Naive B cell (primary cell): ENCODE measurements at regions not wholly inside any gene's neighbourhood (a gene's known extent, or its start where the extent isn't known, plus 50 kb on each side); places are given as distances from the start of the nearest gene placed in this dataset.

Source experiments
- ATAC-seq, 2 donors: fragments of 150-1000 bp; cut with Tn5 transposase; 2 replicates each; pipeline ENCODE4 v1.10.0; 2021; ENCODE audit warnings: low read depth in 2 of 2, mild to moderate bottlenecking in 2 of 2, moderate library complexity in 2 of 2
- DNase-seq: peaks from one replicate; pipeline ENCODE4 v3.0.0; 2022
- H3K27ac Mint-ChIP-seq, 6 donors: one replicate each; pipeline ENCODE4 v1.8.0; 2020 to 2022; ENCODE audit warnings: mild to moderate bottlenecking in 6 of 6, mixed read lengths in 6 of 6, moderate library complexity in 5 of 6, inconsistent platforms in 2 of 6
- H3K27me3 Mint-ChIP-seq, 3 donors: one replicate each; pipeline ENCODE4 v1.8.0; 2021 to 2022; ENCODE audit warnings: mixed read lengths in 3 of 3, mild to moderate bottlenecking in 1 of 3
- H3K36me3 Mint-ChIP-seq, 2 donors: one replicate each; pipeline ENCODE4 v1.8.0; 2020 to 2022; ENCODE audit warnings: mixed read lengths in 2 of 2, inconsistent platforms in 1 of 2, mild to moderate bottlenecking in 1 of 2
- H3K4me1 Mint-ChIP-seq, 3 donors: one replicate each; pipeline ENCODE4 v1.8.0; 2020 to 2022; ENCODE audit warnings: mixed read lengths in 3 of 3, inconsistent platforms in 1 of 3, mild to moderate bottlenecking in 1 of 3, moderate library complexity in 1 of 3
- H3K4me3 Mint-ChIP-seq, 8 donors: one replicate each; pipeline ENCODE4 v1.8.0; 2020 to 2022; ENCODE audit warnings: mild to moderate bottlenecking in 8 of 8, mixed read lengths in 8 of 8, moderate library complexity in 8 of 8, inconsistent platforms in 2 of 8
- H3K9me3 Mint-ChIP-seq, 7 donors: one replicate each; pipeline ENCODE4 v1.8.0; 2020 to 2022; ENCODE audit warnings: mixed read lengths in 7 of 7, mild to moderate bottlenecking in 5 of 7, inconsistent platforms in 2 of 7, moderate library complexity in 1 of 7

DNA sequence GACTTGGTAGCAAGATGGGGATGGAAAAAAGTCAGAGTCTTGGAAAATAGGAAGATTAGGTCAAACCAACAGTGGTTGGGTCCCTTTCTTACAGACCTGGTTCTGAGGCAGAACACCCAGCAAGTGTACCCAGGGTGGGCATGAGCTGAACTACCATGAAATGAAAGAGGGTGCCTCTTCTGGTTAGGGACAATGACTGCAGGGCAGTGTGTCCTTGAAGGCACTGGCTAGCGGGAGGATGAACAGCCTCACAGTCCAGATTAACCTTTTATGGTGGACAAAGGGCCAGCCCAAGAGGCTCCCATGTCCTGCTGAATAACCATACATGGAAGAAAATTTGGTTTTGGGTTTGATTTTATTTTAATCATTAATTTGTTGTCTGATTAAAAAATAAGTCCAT lies 61.8 kb upstream of the CCDC85A start:
- Mint-ChIP-seq H3K36me3 (no peaks in the 10 kb centered on the region), H3K4me1 (no peaks in the 10 kb centered on the region), H3K4me3 (no peak overlapping the region), H3K9me3 (no peaks in the 10 kb centered on the region), H3K27ac (no peak overlapping the region), H3K27me3 (peaks cover 0 to 15% (median 10%) of the 10 kb centered on the region in 3 donors)
- DNase-seq (no peak), ATAC-seq (no peak)

DNA sequence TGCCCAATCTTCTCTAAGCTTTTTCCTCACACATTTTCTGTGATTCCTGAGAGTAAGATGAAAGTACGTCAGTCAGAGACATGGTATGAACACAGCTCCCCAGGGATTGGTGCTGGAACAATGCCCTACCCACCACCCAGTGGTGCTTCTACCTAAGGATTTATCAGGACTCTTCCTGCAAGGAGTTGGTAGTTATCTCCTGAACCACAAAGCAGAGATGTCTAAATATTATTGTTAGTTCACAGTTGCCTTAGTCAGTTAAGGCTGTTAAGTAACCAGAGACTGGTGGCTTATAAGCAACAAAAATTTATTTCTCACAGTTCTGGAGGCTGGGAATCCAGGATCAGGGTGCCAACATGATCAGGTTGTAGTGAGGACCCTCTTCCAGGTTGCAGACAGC lies 60.3 kb upstream of the CCDC85A start:
- Mint-ChIP-seq H3K9me3 (no peaks in the 10 kb centered on the region), H3K27me3 (peaks cover 0 to 21% (median 11%) of the 10 kb centered on the region in 3 donors), H3K4me3 (no peak overlapping the region), H3K36me3 (no peaks in the 10 kb centered on the region), H3K27ac (no peak overlapping the region), H3K4me1 (no peaks in the 10 kb centered on the region)
- ATAC-seq, result no peak
- DNase-seq, result no peak

DNA sequence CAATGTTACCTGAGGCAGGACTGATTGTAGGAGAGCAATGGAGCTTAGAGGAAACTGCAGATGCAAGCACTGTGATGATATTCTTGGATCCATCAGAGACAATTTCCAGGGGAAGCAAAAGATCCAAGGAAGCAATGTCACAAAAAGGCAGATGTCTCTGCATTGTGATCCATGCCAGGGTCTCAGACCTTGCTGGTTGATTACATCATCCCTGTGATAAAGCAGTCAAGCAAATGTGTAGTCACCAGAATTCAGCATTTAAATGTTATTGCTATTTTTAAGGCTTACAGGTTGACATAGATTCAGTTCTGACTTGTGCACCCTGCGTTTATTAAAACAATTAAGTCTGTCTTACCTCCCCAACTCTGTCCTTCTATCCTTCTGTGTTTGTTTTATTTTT lies 56.8 kb upstream of the CCDC85A start:
- Mint-ChIP-seq H3K9me3 (no peaks in the 10 kb centered on the region), H3K27ac (no peak overlapping the region), H3K27me3 (peaks cover 6 to 17% (median 11%) of the 10 kb centered on the region in 3 donors), H3K4me3 (no peak overlapping the region), H3K36me3 (no peaks in the 10 kb centered on the region), H3K4me1 (no peaks in the 10 kb centered on the region)
- DNase-seq (no peak), ATAC-seq (no peak)

DNA sequence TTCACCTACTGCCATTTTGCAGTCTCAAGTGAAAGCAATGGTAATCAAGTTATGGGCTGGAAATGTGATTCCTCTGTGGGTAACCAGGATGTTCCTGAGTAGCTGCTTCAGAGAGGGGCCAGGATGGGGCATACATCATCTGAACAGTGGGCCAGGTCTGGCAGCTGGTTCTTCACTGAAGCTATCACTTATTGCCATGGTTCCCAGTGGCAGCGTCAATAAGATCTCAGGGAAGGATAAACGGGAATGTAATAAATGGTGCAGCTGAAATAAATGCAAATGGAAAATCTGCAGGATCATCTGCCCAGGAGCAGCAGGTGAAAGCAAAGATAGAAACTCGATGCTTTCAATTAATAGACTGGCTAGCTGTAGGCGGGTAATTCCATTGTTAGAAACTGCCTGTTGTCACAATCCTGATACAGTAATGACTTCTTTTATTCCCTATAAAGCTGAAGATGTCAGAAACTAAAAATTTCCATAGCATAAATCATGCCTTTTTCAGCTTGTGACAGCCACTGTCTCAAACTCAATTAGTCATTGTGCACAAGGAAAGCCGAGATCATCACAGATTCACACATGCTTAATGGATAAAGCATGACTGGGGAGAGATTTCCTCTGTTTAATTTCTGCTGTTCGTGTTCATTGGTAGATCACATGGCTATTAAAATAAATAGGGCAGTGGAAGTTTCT lies 56.2 kb upstream of the CCDC85A start:
- no peak overlapping the region for H3K27ac Mint-ChIP-seq
- H3K4me1 Mint-ChIP-seq, result no peaks in the 10 kb centered on the region
- H3K4me3 Mint-ChIP-seq, result no peak overlapping the region
- ATAC-seq (no peak), DNase-seq (no peak)
- H3K27me3 Mint-ChIP-seq, result peaks cover 6 to 17% (median 11%) of the 10 kb centered on the region in 3 donors
- H3K36me3 Mint-ChIP-seq, result no peaks in the 10 kb centered on the region
- H3K9me3 Mint-ChIP-seq, result no peaks in the 10 kb centered on the region

DNA sequence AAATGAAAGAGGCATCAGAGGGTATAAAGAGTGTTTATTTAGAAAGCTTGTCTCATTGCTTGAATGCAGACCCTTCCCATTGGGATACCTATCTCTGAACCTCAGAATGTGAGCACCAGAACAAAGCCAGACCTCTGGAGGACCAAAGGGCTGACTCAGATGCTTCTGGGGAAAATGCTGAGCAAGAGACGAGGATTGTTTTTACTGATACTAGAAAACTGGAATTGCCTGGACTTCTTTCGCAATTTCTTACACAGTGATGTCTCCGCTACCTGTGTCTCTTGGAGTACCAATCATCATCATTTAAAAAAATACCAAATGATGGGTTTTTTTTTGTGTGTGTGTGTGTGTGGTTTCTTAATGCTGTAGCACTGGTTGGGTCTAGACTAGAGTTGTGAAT lies 55.6 kb upstream of the CCDC85A start:
- Mint-ChIP-seq H3K4me1 (no peaks in the 10 kb centered on the region), H3K27ac (no peak overlapping the region)

DNA sequence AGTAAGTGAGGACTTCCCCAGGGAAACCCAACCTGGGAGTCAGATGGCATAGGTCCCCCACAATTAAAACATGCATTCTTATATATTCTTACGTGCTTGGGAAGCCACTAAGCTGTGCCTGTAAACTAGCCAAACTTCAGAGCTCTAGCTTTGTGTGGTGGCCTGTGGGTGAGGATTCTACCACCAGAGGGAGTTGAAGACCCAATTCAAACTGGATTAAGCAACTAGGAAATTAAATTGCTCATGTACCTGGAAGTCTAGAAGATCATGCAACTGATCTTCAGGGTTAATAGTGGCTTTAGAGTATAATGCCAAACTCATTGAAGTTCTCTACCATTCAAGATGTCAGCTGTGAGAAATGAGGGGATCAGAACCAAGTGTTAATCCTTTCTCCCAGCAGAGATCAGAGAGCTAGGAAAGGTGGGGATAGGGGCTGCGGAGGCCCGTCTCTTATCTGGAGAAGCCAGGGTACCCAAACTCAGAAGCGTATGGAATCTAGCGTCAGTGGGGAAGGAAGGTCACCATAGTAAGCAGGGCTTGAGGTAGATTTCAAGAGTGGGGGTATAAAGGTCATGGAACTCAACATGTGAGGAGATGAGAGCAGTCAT lies 53.2 kb upstream of the CCDC85A start:
- no peaks in the 10 kb centered on the region for H3K36me3 Mint-ChIP-seq
- ATAC-seq, result no peak

More for the DNA sequence above, 55.6 kb upstream of the CCDC85A start:
- Mint-ChIP-seq H3K27me3 (peaks cover 6 to 17% (median 11%) of the 10 kb centered on the region in 3 donors), H3K9me3 (no peaks in the 10 kb centered on the region), H3K36me3 (no peaks in the 10 kb centered on the region), H3K4me3 (no peak overlapping the region)
- DNase-seq, result no peak
- no peak for ATAC-seq

DNA sequence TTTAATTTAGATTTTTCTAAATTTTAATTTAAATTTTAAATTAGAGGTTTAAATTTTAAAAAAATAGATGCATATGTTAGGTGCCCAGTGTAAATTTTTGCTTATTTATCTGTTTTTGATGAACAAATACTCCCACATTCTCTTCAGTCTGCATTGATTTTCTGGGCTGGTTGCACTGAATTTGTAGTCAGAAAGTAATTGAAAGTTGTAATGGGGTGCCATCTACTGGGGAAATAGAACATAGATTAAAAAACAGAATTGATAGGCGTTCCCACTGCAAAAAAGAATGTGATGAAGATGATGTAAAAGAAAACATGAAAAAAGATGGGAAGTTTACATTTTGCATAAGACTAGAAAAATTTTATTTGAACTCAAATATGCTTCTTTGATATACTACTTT lies 51.7 kb upstream of the CCDC85A start:
- DNase-seq (no peak), ATAC-seq (no peak)
- H3K4me1 Mint-ChIP-seq, result no peaks in the 10 kb centered on the region

More for the DNA sequence above, 53.2 kb upstream of the CCDC85A start:
- Mint-ChIP-seq H3K27ac (peak overlapping the region in 1 of 6 donors; percentile 11), H3K27me3 (peaks cover 6 to 17% (median 11%) of the 10 kb centered on the region in 3 donors), H3K4me3 (peak overlapping the region in 1 of 8 donors; percentile 53), H3K9me3 (no peaks in the 10 kb centered on the region), H3K4me1 (no peaks in the 10 kb centered on the region)
- DNase-seq, result no peak

DNA sequence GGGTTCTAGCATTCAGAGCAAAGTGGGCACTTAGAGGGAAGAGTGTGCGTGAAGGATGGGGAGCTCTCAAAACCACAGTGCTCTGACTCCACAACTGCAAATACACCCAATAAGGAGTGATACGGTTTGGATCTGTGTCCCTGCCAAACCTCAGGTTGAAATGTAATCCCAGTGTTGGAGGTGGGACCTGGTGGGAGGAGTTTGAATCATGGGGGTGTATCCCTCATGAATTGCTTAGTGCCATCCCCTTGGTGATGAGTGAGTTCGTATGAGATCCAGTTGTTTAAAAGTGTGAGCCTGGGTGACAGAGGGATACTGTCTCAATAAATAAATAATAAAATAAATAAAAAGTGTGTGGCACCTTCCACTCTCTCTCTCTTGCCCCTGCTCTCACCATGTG lies 50.3 kb upstream of the CCDC85A start:
- Mint-ChIP-seq H3K4me3 (no peak overlapping the region), H3K4me1 (no peaks in the 10 kb centered on the region), H3K27ac (no peak overlapping the region), H3K36me3 (no peaks in the 10 kb centered on the region), H3K27me3 (peaks cover 0 to 10% (median 3%) of the 10 kb centered on the region in 3 donors), H3K9me3 (peaks cover 0 to 8% (median 0%) of the 10 kb centered on the region in 7 donors)
- no peak for DNase-seq
- no peak for ATAC-seq

More for the DNA sequence above, 51.7 kb upstream of the CCDC85A start:
- H3K9me3 Mint-ChIP-seq, result peaks cover 0 to 3% (median 0%) of the 10 kb centered on the region in 7 donors
- H3K36me3 Mint-ChIP-seq, result no peaks in the 10 kb centered on the region
- H3K27ac Mint-ChIP-seq, result no peak overlapping the region
- no peak overlapping the region for H3K4me3 Mint-ChIP-seq
- peaks cover 0 to 11% (median 10%) of the 10 kb centered on the region in 3 donors for H3K27me3 Mint-ChIP-seq

DNA sequence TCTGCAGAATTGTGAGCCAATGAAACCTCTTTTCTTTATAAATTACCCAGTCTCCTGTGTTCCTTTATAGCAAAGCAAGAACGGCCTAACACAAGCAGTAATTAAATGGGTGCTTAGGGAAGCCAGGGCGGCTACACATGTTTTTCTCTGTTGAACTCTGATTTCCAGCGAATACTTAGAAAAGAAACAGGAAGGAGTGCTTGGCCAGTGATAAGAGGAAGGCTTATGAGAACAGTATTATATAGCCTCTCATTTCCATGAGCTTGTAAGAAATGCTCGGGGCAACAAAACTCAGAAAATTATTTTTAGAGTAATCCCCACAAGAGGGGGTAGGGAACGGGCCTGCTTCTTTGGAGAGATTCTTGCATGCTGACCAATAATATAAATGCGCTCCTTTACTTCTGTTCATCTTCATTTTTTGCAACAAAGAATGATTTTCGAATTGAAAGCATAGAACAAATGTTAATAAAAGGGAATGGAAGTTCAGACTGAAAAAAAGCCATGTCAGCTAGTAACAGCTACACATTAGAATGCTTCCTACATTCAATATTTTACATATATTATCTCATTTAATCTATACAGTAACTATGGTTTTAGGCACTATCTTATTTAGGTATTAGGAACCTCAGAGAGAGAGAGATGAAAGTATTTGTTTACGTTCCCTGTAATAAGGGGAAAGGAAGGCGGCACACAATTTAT lies 49.7 kb upstream of the CCDC85A start:
- Mint-ChIP-seq H3K4me3 (no peak overlapping the region), H3K27ac (no peak overlapping the region), H3K9me3 (peaks cover 0 to 11% (median 1%) of the 10 kb centered on the region in 7 donors), H3K36me3 (no peaks in the 10 kb centered on the region), H3K27me3 (peaks cover 0 to 10% (median 3%) of the 10 kb centered on the region in 3 donors), H3K4me1 (no peaks in the 10 kb centered on the region)
- DNase-seq (no peak), ATAC-seq (no peak)
